ENCODE measurements at regions not wholly inside any gene's neighbourhood (a gene's known extent, or its start where the extent isn't known, plus 50 kb on each side); places are given as distances from the start of the nearest gene placed in this dataset.

- TF ChIP-seq, protein P1, sequence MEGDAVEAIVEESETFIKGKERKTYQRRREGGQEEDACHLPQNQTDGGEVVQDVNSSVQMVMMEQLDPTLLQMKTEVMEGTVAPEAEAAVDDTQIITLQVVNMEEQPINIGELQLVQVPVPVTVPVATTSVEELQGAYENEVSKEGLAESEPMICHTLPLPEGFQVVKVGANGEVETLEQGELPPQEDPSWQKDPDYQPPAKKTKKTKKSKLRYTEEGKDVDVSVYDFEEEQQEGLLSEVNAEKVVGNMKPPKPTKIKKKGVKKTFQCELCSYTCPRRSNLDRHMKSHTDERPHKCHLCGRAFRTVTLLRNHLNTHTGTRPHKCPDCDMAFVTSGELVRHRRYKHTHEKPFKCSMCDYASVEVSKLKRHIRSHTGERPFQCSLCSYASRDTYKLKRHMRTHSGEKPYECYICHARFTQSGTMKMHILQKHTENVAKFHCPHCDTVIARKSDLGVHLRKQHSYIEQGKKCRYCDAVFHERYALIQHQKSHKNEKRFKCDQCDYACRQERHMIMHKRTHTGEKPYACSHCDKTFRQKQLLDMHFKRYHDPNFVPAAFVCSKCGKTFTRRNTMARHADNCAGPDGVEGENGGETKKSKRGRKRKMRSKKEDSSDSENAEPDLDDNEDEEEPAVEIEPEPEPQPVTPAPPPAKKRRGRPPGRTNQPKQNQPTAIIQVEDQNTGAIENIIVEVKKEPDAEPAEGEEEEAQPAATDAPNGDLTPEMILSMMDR (IDR thresholded peaks at IDR 0.05): no peak
- no peaks in the 10 kb centered on the region for H3K27me3 Mint-ChIP-seq (ENCODE audit: low read depth in 2 of 2)
These were observed 246.6 kb upstream of the CDH20 start for GRCh38 chr18:61086657-61087056.

GRCh38 chr18:61091379-61091778 lies 241.9 kb upstream of the CDH20 start:
- no peaks in the 10 kb centered on the region for H3K27me3 ChIP-seq (ENCODE audit: control insufficient read depth, insufficient read depth, low read length)
- no peak overlapping the region for H3K4me3 ChIP-seq (ENCODE audit: low read length)
- Mint-ChIP-seq H3K27me3 (ENCODE audit: low read depth in 2 of 2) (no peaks in the 10 kb centered on the region), H3K36me3 (no peaks in the 10 kb centered on the region), H3K27ac (no peak overlapping the region), H3K4me1 (no peaks in the 10 kb centered on the region), H3K9me3 (peaks cover 4 to 6% of the 10 kb centered on the region in 2 donors), H3K4me3 (no peak overlapping the region)
- TF ChIP-seq, protein P1 (IDR thresholded peaks at IDR 0.05): no peak
- no peak overlapping the region for H3K27ac ChIP-seq (ENCODE audit: low read length)
- no peaks in the 10 kb centered on the region for H3K4me1 ChIP-seq (ENCODE audit: control insufficient read depth, insufficient read depth, low read length)
- WGBS (ENCODE audit: insufficient coverage): no CpG with 5 or more reads among the region's 1 CpG
- no peaks in the 10 kb centered on the region for H3K9me3 ChIP-seq (ENCODE audit: control insufficient read depth, insufficient read depth, low read length)
- no peaks in the 10 kb centered on the region for H3K36me3 ChIP-seq (ENCODE audit: control insufficient read depth, insufficient read depth, low read length)
- ATAC-seq (no peak), DNase-seq (no peak)
- intact Hi-C loops (cut with micrococcal nuclease): no loop called here

More at GRCh38 chr18:61086657-61087056, 246.6 kb upstream of the CDH20 start:
- Histone ChIP-seq H3K27ac (ENCODE audit: low read length) (no peak overlapping the region), H3K4me1 (ENCODE audit: control insufficient read depth, insufficient read depth, low read length) (no peaks in the 10 kb centered on the region), H3K27me3 (ENCODE audit: control insufficient read depth, insufficient read depth, low read length) (no peaks in the 10 kb centered on the region), H3K9me3 (ENCODE audit: control insufficient read depth, insufficient read depth, low read length) (no peaks in the 10 kb centered on the region), H3K36me3 (ENCODE audit: control insufficient read depth, insufficient read depth, low read length) (no peaks in the 10 kb centered on the region), H3K4me3 (ENCODE audit: low read length) (no peak overlapping the region)
- Mint-ChIP-seq H3K4me1 (no peaks in the 10 kb centered on the region), H3K4me3 (no peak overlapping the region), H3K27ac (no peak overlapping the region), H3K36me3 (no peaks in the 10 kb centered on the region), H3K9me3 (peaks cover 2 to 4% of the 10 kb centered on the region in 2 donors)
- intact Hi-C loops (cut with micrococcal nuclease): no loop called here
- no peak for DNase-seq
- WGBS (ENCODE audit: insufficient coverage): 96% methylated on average over 4 of the region's 4 CpGs
- ATAC-seq: no peak

GRCh38 chr18:61093965-61094364 lies 239.3 kb upstream of the CDH20 start:
- no peaks in the 10 kb centered on the region for H3K27me3 ChIP-seq (ENCODE audit: control insufficient read depth, insufficient read depth, low read length)
- H3K36me3 ChIP-seq (ENCODE audit: control insufficient read depth, insufficient read depth, low read length): no peaks in the 10 kb centered on the region
- H3K9me3 ChIP-seq (ENCODE audit: control insufficient read depth, insufficient read depth, low read length): peaks cover under 1% of the 10 kb centered on the region
- no peak overlapping the region for H3K27ac ChIP-seq (ENCODE audit: low read length)
- no peaks in the 10 kb centered on the region for H3K4me1 ChIP-seq (ENCODE audit: control insufficient read depth, insufficient read depth, low read length)
- Mint-ChIP-seq H3K36me3 (no peaks in the 10 kb centered on the region), H3K27ac (no peak overlapping the region), H3K27me3 (ENCODE audit: low read depth in 2 of 2) (no peaks in the 10 kb centered on the region), H3K4me3 (no peak overlapping the region), H3K4me1 (no peaks in the 10 kb centered on the region), H3K9me3 (peaks cover 6 to 8% of the 10 kb centered on the region in 2 donors)
- intact Hi-C loops (cut with micrococcal nuclease): no loop called here
- ATAC-seq (no peak), DNase-seq (no peak)
- no peak overlapping the region for H3K4me3 ChIP-seq (ENCODE audit: low read length)
- 73% methylated on average over 1 of the region's 2 CpGs for WGBS (ENCODE audit: insufficient coverage)
- TF ChIP-seq, protein P1 (IDR thresholded peaks at IDR 0.05): no peak

DNA sequence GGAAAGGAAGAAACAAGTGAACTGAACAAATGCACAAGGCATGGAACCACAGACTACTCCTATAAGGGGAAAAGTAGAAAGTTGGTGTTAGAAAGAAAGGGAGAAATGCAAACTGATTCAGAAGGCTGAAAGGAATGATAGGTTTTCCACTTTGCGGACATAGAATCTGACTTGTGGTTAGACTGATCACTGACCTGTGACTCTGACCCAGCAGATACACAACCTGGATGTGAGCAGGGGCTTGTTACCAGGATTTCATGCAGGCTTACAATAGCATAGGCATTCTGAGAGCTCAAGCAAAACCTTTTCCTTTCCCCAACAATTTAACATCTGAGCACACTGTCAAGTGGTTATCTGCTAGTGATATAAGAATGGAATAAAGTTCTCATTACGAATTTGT lies 237.0 kb upstream of the CDH20 start:
- no peak for ATAC-seq
- DNase-seq: no peak
- no peaks in the 10 kb centered on the region for H3K4me1 ChIP-seq (ENCODE audit: control insufficient read depth, insufficient read depth, low read length)
- no peak overlapping the region for H3K27ac ChIP-seq (ENCODE audit: low read length)
- intact Hi-C loops (cut with micrococcal nuclease): no loop called here
- H3K27me3 ChIP-seq (ENCODE audit: control insufficient read depth, insufficient read depth, low read length): no peaks in the 10 kb centered on the region
- Mint-ChIP-seq H3K27me3 (ENCODE audit: low read depth in 2 of 2) (no peaks in the 10 kb centered on the region), H3K4me3 (no peak overlapping the region), H3K9me3 (peaks cover 15% of the 10 kb centered on the region in 2 donors), H3K4me1 (no peaks in the 10 kb centered on the region), H3K36me3 (no peaks in the 10 kb centered on the region), H3K27ac (no peak overlapping the region)
- no peaks in the 10 kb centered on the region for H3K36me3 ChIP-seq (ENCODE audit: control insufficient read depth, insufficient read depth, low read length)
- H3K4me3 ChIP-seq (ENCODE audit: low read length): no peak overlapping the region
- WGBS (ENCODE audit: insufficient coverage): 91% methylated on average over 1 of the region's 2 CpGs
- TF ChIP-seq, protein P1 (IDR thresholded peaks at IDR 0.05): no peak
- H3K9me3 ChIP-seq (ENCODE audit: control insufficient read depth, insufficient read depth, low read length): peaks cover 2% of the 10 kb centered on the region
